Prostate gland (tissue), 2 donors: ENCODE measurements at regions not wholly inside any gene's neighbourhood (a gene's known extent, or its start where the extent isn't known, plus 50 kb on each side); places are given as distances from the start of the nearest gene placed in this dataset.

ENCODE experiments used
- CTCF ChIP-seq, 4 experiments: fragments of 200-600 bp in 2 of 4; fragments of 450-650 bp in 2 of 4; sonication (generic) in 2 of 4; IDR thresholded peaks; 1 replicate in 3 of 4; 2 replicates in 1 of 4; pipeline ENCODE4 v1.5.1; 2016 to 2019; ENCODE audit warnings: antibody characterized with exemption in 4 of 4, mild to moderate bottlenecking in 2 of 4, moderate library complexity in 2 of 4
- POLR2AphosphoS5 ChIP-seq: sonication (generic); formaldehyde crosslinking; IDR thresholded peaks from one replicate; pipeline ENCODE4 v1.6.1; 2017; ENCODE audit warnings: antibody characterized with exemption

GRCh38 chr7:94060752-94061151 is 56.6 kb upstream of the BET1 start:
- TF ChIP-seq CTCF (IDR thresholded peaks at IDR 0.05) (no peak), POLR2AphosphoS5 (no peak)
